Upper lobe of right lung (tissue), 1 donor: ENCODE measurements at regions not wholly inside any gene's neighbourhood (a gene's known extent, or its start where the extent isn't known, plus 50 kb on each side); places are given as distances from the start of the nearest gene placed in this dataset.

Source experiments
- ATAC-seq: fragments of 200-7000 bp; cut with Tn5 transposase; one replicate; pipeline ENCODE4 v1.9.1; 2020; ENCODE audit warnings: mild to moderate bottlenecking, moderate library complexity
- DNase-seq: peaks from one replicate; pipeline ENCODE4 v3.0.0-alpha.2; 2020
- H3K27ac ChIP-seq: fragments of 200-600 bp; one replicate; pipeline ENCODE4 v1.8.0; 2022
- H3K27me3 ChIP-seq: fragments of 200-600 bp; one replicate; pipeline ENCODE4 v1.8.0; 2022; ENCODE audit warnings: mild to moderate bottlenecking
- H3K36me3 ChIP-seq: fragments of 200-600 bp; one replicate; pipeline ENCODE4 v1.8.0; 2022
- H3K4me1 ChIP-seq: fragments of 200-600 bp; one replicate; pipeline ENCODE4 v1.8.0; 2022
- H3K4me3 ChIP-seq: fragments of 200-600 bp; one replicate; pipeline ENCODE4 v1.8.0; 2022; ENCODE audit warnings: mild to moderate bottlenecking
- H3K9me3 ChIP-seq: fragments of 200-600 bp; one replicate; pipeline ENCODE4 v1.8.0; 2022
- intact Hi-C: fragments of 100-400 bp; cut with DNase I; formaldehyde crosslinking; loops from one replicate; pipeline ENCODE4 v1.11.0; 2022
- TF ChIP-seq, protein P1 (sequence below): fragments of 200-600 bp; IDR thresholded peaks from one replicate; pipeline ENCODE4 v1.8.0; 2022; ENCODE audit warnings: antibody characterized with exemption
- donor health status: DM: no; HTN: yes; CAD: no; lungs with severe emphysema.

DNA sequence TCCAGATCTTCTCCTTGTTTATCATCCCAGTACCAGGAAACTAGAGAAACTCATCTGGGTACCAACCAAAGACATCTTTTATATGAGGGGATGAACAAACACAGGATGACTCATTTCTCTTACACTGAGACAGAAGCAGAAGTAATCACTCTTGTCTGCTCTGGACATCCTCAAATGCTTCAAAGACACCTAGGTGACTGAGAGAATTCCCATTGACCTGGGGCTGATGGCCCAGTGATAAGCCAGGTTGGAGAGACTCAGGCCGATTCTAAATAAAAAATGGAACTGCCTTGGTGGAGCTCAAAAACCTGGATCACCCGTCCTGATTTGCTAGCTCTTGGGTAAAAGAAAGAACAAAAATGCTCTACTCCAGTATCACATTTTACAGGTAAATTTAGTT lies 182.2 kb downstream of the ZNF486 start:
- Histone ChIP-seq H3K27me3 (no peaks in the 10 kb centered on the region), H3K9me3 (no peaks in the 10 kb centered on the region), H3K27ac (no peak overlapping the region), H3K4me3 (no peak overlapping the region), H3K36me3 (no peaks in the 10 kb centered on the region), H3K4me1 (no peaks in the 10 kb centered on the region)
- DNase-seq: no peak
- TF ChIP-seq, protein P1, sequence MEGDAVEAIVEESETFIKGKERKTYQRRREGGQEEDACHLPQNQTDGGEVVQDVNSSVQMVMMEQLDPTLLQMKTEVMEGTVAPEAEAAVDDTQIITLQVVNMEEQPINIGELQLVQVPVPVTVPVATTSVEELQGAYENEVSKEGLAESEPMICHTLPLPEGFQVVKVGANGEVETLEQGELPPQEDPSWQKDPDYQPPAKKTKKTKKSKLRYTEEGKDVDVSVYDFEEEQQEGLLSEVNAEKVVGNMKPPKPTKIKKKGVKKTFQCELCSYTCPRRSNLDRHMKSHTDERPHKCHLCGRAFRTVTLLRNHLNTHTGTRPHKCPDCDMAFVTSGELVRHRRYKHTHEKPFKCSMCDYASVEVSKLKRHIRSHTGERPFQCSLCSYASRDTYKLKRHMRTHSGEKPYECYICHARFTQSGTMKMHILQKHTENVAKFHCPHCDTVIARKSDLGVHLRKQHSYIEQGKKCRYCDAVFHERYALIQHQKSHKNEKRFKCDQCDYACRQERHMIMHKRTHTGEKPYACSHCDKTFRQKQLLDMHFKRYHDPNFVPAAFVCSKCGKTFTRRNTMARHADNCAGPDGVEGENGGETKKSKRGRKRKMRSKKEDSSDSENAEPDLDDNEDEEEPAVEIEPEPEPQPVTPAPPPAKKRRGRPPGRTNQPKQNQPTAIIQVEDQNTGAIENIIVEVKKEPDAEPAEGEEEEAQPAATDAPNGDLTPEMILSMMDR: no peak
- intact Hi-C loops: no loop called here
- ATAC-seq: no peak

DNA sequence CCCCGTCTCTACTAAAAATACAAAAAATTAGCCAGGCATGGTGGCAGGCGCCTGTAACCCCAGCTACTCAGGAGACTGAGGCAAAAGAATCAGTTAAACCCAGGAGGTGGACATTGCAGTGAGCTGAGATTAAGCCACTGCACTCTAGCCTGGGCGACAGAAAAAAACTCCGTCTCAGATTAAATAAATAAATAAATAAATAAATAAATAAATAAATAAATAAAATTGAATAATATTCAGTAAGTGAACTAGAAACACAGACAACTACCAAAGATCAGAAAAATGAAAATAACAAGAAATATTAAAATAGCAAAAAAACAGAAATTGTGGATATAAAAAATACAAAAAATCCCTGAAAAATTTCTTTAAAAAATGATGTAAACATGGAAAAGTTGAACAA lies 172.4 kb downstream of the ZNF486 start:
- intact Hi-C loops: no loop called here
- TF ChIP-seq, protein P1: no peak
- Histone ChIP-seq H3K9me3 (no peaks in the 10 kb centered on the region), H3K4me3 (no peak overlapping the region), H3K27ac (no peak overlapping the region), H3K27me3 (no peaks in the 10 kb centered on the region), H3K36me3 (no peaks in the 10 kb centered on the region), H3K4me1 (no peaks in the 10 kb centered on the region)
- DNase-seq (no peak), ATAC-seq (no peak)

DNA sequence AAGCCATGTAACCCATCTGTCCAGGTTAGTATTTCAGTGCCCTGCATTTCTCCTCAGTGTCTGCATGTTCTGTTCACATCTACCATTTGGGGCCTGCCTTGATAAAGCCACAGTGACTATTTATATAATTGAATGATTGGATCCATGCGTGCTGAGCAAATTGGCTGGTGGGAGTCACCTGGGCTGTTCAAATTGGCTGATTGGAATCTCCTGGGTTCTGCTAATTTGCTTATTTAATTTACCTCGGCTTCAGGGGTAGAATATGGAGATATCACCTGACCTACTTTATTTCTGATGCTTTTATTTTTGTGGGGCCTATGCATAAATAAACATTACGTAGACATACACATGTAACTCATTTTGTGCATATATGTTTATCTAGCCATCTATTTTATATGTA lies 167.7 kb downstream of the ZNF486 start:
- TF ChIP-seq, protein P1: no peak
- Histone ChIP-seq H3K9me3 (no peaks in the 10 kb centered on the region), H3K4me3 (no peak overlapping the region), H3K27ac (no peak overlapping the region), H3K27me3 (no peaks in the 10 kb centered on the region), H3K36me3 (no peaks in the 10 kb centered on the region), H3K4me1 (no peaks in the 10 kb centered on the region)
- DNase-seq: no peak
- no peak for ATAC-seq
- intact Hi-C loops: no loop called here

DNA sequence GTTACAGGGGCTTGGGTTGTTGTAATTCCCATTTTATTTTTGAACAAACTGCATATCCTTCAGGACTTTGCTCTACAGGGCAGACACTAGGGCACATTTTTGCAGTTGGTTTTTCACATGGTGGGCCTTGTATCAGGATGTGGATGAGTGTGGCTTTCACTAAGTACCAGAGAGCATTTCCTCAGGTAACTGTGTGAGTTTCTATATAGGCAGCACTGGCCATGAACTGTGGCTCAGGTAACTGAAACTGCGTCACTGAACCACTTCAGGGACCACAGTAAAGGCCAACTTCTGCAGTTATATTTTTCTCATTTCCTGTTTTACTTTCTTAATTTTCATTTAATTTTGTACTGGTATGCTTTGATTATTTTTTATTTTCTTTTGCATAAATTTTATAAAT lies 166.5 kb downstream of the ZNF486 start:
- H3K36me3 ChIP-seq: no peaks in the 10 kb centered on the region
- no peak overlapping the region for H3K27ac ChIP-seq
- H3K9me3 ChIP-seq: no peaks in the 10 kb centered on the region
- no peak overlapping the region for H3K4me3 ChIP-seq
- intact Hi-C loops: no loop called here
- ATAC-seq (no peak), DNase-seq (no peak)
- TF ChIP-seq, protein P1: no peak
- no peaks in the 10 kb centered on the region for H3K4me1 ChIP-seq
- no peaks in the 10 kb centered on the region for H3K27me3 ChIP-seq

DNA sequence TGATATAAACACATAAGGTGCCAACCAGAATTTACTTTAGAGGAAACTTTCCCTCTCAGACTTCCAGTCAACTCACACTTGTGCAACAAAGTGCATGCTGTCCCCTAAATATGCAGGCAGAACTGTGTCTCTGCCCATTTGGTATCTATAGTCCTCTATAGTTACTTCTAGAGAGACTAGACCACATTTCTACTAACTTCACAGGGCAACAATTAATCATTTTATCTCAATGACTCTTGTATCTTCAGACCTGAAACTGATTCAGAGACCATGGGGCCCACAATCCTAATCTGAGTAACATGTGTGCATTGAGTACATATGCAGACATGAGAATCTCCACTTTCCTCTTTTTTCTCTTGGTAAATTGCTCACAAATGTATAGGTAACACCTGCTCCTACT lies 158.1 kb downstream of the ZNF486 start:
- Histone ChIP-seq H3K36me3 (no peaks in the 10 kb centered on the region), H3K9me3 (no peaks in the 10 kb centered on the region), H3K27me3 (no peaks in the 10 kb centered on the region), H3K4me1 (no peaks in the 10 kb centered on the region), H3K27ac (no peak overlapping the region), H3K4me3 (no peak overlapping the region)
- no peak for DNase-seq
- ATAC-seq: no peak
- intact Hi-C loops: no loop called here
- TF ChIP-seq, protein P1: no peak

DNA sequence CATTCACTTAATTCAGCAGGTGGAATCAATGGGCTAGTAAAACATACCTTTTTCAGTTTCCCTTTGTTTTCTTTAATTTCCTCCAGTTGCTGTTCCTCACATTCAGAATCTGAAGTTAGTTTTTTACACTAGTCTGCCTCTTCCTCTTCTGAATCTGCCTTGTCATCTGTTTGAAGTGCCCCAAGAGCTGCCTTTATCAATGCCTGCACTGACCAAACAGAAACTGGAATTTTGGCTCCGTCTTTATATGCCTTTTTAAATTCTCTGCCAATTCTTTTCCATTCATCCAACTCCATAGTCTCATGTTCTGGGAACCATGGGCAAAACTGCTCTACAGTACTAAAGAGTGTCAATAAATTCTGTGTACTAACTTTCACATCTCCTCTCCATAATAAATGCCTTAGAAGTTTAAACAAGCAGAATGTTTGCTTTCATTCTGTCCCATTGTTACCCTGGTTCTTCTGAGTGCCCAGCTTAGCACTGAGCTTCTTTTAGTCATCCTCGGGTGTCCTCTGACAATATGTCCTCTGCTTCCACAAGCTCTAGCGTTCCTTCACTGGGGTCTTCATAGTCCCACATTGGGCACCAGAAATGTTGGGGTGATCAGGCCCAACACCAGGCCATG lies 154.2 kb downstream of the ZNF486 start:
- no peaks in the 10 kb centered on the region for H3K36me3 ChIP-seq
- no peaks in the 10 kb centered on the region for H3K4me1 ChIP-seq
- no peaks in the 10 kb centered on the region for H3K27me3 ChIP-seq
- no peak overlapping the region for H3K4me3 ChIP-seq
- intact Hi-C loops: no loop called here
- no peak overlapping the region for H3K27ac ChIP-seq
- H3K9me3 ChIP-seq: no peaks in the 10 kb centered on the region
- DNase-seq: no peak
- TF ChIP-seq, protein P1: no peak
- no peak for ATAC-seq
